DLD1 (cell line): ENCODE measurements at regions not wholly inside any gene's neighbourhood (a gene's known extent, or its start where the extent isn't known, plus 50 kb on each side); places are given as distances from the start of the nearest gene placed in this dataset.

Experiments
- in situ Hi-C: cut with HindIII; loops from 2 replicates; pipeline ENCODE4 v1.10.0; 2017; ENCODE audit warnings: low sequenced_read_pairs

DNA sequence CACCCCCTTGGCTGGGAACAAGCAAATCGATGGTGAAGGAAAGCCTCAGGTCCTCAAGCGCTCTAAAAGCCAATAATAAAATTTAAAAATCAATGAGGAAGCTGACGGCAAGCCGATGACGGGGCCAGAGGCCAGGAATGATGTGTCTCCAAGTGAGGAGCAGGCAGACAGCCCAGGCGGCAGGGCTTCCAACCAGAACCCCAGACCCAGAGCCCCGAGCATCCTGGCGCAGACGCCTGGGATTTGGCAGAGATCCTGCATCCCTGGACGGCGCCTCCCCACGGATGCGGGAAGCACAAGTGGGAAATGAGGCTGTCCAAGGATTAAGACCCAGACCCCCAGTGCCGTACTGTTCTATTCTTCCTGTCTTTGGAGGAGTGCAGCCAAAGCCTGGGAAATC lies 123.0 kb upstream of the PROK2 start:
- in situ Hi-C loops: no loop called here

DNA sequence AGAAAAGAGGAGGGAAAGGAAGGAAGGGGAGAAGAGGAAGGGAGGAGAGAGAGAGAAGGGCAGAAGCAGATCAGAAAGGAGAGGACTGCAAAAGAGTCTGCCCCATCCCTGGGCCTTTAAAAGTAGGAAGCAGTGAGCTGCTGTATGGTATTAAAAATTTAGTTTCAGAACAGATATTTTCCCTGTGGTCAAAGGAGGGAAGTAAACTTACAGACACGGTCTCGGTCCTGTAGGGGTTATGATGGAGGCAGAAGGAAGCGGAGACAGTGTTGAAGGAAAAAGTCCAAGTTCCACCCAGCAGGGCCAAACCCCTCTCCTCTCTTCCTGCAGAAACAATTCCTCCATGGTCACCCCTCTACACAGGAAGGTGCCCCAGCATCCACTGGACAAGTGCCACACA lies 122.0 kb upstream of the PROK2 start:
- in situ Hi-C loops: no loop called here

DNA sequence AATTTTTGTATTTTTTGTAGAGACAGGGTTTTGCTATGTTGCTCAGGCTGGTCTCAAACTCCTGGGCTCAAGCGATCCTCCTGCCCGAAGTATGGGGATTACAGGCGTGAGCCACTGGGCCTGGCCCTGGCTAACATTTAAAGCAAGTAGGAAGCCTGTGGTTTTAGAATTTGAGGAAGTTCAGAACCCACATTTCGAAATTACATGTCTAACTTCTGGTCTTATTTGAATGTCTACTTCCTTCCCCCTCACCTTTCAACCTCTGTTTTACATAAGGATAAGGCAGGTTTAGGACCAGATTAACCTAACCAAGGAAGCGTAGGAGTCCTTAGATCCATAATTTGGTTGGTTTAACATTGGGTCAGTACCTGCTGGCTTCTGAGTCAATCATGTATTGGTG lies 120.5 kb upstream of the PROK2 start:
- in situ Hi-C loops: no loop called here

DNA sequence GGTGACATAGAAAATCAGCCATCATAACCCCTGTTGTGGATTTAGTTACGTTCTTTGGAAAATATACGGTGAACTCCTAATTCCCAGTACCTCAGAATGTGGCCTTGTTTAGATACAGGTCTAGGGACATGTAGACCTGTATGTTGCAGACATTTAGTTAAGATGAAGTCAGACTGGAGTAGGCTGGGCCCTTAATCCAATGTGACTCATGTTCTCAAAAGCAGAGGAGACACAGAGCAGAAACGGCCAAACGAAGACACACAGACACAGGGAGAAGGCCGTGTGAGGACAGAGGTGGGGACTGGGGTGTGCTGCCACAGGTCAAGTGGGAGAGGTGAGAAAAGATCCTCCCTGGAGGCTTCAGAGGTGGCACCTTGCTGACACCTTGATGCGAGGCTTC lies 119.0 kb upstream of the PROK2 start:
- in situ Hi-C loops: no loop called here

DNA sequence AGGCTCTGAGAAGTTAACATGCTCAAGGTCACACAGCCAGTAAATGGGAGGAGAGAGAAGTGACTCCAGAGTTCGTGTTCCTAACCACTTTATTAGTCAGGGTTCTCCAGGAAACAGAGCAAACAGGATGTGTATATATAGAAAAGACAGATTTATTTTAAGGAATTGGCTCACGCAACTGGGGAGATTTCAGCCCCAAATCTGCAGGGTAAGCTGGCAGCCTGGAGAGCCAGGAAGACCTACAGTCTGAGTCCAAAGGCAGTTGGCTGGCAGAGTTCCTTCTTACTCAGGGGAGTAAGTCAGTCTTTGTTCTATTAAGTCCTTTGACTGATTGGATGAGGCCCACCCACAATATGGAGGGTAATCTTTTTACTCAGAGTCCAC lies 118.2 kb upstream of the PROK2 start:
- in situ Hi-C loops: no loop called here

DNA sequence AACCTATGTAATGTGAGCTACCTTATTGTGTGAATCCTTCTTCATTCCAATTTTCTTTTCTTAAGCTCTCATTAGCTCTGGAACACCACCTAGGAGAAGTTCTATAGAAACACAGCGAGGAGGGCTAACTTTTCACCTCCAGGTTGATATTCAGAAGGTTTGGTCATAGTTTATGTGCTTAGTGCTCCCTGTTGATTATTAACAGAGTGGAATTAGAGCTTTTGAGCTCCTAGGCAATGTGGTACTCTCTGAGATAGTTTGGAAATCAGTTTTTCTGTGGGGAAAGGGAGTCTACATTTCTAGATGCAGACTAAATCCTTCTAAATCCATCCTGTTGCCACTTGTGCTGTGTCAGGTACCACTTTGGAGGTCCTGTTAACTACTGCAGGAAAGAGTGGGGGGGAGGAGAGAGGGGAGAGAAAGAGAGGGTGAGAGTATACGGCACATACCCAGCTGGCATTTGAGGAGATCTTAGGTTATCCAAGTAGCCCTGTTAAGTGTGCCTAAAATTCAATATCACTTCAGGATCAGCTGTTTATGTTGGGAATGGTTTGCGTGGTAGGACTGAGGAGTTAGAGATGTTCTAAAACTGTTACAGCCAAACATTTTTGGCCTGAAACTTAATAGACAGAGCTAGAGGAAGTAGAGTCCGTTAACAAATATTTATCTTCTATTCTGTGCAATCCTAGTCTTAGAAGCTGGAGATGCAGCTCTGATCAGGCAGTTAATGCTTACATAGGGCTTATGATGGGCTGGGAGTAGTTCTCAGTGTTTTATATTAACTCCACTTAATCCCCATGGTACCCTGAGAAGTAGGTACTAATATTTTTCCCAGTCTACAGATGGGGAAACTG lies 117.5 kb upstream of the PROK2 start:
- in situ Hi-C loops: no loop called here

DNA sequence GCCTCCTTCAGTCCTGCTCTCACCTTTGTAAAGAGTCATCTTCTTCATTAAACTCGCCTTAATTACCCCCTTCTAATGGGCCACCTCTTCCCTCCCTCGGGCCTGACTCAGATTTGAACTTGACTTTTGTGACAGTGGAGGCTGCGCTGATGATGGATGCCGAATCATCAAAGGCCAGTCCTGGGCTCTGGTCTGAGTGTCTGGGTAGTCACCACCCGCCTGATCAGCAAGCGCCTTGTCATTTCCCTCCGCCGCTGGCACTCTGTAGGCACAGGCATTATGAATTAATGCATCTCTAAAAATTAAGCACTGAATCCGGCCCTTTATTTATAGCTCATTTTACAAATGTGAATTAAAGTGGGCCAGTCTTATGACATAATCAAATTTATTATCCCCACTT lies 116.7 kb upstream of the PROK2 start:
- in situ Hi-C loops: no loop called here

DNA sequence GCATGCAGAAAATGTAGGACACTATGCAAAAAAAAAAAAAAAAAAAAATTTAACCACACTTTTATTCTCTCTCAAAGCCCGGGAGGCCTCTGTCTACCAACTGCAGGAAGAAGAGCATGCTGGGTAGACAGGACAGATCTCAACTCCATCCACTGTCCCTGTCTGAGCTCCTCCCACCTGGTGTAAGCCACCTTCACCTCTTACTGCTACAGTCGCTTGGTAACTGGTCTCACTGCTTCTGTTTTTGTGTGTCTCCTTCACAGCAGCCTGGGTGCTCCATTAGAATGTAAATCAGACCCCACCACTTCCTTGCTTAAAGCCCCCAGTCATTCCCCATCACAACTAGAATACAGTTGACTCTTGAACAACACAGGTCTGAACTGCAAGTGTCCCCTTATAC lies 115.1 kb upstream of the PROK2 start:
- in situ Hi-C loops: no loop called here

DNA sequence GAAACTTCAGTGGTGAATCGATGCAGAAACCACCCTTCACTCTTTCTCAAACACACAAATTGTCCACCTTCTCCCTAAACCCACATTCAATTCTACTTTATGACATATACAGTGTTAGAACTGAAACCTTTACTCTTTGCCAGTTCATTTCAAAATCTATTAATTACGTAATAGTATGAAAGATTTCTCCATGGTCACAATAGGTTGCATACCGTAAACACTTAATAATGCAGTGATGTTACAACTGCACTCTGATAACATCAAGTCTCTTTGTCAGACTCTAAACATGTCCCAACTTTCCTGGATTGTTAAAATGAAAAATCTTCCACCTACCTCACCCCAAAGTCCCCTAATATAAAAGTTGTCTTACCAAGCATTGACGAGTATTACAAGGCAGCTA lies 111.8 kb upstream of the PROK2 start:
- in situ Hi-C loops: no loop called here

DNA sequence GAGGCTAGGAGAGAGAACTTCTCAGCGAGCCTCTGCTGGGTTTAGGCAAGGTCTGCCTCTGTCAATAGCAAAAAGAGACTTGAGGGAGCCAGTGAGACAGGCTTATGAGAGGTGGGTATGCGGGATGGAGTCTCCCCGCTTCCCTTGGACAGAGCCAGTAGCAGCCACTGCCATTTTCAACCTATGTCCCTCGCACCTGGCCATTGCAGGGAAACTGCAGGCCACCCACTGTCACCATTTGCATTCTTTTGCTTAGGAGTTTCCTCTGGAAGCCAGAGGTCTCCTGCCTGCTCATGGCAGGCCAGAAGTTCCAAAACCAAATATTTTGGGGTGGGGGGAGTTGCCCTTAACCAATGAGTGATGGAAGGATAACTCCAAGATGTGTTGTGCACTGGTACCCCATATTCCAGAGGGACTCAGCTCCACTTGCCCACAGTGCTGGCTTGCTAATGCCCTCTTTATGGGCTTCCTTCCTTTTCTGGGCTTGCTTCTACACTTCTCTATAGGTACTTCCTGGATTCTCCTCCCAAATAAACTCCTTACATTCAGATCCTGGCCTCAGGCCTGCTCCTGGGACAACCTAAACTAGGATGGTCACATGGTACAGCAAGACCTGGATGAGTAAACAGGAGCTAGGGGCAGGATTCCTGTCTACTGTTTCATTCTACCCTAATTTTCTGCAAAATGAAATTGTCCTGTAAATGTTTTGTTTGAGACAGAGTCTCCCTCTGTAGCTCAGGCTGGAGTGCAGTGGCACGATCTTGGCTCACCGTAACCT lies 108.9 kb upstream of the PROK2 start:
- in situ Hi-C loops: no loop called here

DNA sequence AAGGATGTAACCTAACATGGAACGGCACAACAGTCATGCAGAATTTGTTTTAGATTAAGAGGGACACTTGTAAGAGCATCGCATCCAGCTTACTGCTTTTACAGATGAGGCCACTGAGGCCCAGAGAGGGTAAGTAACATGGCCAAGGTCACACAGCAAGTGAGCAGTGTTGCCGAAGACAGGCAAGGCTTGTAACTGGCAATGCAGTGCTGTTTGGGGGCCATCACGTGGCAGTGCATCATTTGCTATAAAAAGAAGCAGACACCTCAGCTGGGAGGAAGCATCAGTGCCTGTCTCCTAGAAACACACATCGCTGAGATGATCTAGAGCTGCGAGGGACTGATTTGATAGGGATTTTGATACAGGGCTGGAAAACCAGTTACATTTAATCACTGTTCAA lies 108.2 kb upstream of the PROK2 start:
- in situ Hi-C loops: no loop called here

DNA sequence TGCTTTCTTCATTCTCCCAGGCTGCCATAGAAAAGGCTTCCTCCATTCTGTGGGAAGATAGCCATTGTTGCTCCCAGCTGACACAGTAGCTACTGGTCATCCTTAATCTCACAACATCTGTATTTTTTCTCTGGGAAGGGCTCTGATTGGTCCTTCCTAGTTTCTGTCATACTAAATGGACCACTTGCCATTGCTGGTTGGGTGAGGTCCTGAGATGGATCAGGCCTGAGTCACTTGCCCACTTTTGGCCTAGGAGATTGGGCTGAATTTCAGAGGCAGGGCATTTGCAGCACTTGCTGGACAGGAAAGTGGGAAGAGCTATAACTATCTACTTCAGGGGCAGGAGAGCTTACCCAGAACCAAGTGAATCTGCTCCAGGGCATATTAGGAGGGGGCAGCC lies 106.5 kb upstream of the PROK2 start:
- in situ Hi-C loops: no loop called here

DNA sequence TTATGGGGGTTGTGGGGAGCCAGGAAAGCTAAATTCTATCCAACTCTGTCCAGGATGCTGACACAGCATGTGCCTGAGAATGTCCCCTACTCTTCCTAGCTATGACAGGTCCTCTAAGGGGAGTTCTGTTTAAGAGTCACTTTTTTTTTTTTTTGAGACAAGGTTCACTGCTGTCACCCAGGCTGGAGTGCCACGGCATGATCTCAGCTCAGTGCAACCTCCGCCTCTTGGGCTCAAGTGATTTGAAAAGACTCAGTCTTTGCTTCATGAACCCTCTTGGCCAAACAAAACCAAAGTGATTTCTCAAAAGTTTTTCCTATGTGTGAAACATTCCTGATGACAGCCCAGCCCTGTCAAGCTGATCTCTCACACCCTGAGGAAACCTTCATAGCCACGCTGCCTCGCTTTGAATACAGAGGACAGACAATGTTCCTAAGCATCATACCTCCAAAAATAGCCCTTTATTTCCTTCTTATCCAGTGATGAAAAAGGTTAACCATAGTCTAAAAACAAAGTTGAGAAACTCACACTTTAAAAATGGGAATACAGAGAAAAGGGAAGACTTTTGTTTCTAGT lies 105.5 kb upstream of the PROK2 start:
- in situ Hi-C loops: no loop called here

DNA sequence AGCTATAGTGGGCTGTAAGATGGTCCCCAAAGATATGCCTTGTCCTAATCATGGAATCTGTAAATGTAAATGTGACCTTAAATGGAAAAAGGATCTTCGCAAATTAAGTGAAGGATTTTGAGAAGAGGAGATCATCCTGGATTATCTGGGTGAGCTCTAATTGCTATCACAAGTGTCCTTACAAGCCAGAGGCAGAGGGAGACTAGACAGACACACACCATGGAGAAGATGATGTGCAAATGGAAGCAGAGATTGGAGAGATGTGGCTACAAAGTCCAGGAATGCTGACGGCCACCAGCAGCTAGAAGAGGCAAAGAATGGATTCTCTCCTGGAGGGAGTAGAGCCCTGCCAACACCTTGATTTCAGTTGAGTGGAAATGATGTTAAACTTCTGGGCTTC lies 102.3 kb upstream of the PROK2 start:
- in situ Hi-C loops: no loop called here

DNA sequence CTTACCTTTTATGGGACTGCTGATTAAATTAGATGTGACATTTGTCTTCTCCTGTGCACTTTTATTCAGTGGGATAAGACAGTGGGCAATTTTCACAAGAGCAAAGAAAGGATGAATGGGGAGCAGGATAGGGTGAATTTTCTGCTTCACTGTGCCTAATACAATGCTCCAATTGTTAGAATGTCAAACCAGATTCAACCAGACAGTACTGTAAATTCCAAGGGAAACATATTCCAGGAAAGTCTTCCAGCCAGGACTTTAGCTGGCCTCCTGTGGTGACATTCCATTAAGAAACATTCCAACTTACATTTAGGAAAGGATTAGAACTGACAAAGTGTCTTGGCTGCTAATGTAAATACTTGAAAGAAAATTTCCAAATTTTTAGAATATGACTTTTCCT lies 100.1 kb upstream of the PROK2 start:
- in situ Hi-C loops: no loop called here

DNA sequence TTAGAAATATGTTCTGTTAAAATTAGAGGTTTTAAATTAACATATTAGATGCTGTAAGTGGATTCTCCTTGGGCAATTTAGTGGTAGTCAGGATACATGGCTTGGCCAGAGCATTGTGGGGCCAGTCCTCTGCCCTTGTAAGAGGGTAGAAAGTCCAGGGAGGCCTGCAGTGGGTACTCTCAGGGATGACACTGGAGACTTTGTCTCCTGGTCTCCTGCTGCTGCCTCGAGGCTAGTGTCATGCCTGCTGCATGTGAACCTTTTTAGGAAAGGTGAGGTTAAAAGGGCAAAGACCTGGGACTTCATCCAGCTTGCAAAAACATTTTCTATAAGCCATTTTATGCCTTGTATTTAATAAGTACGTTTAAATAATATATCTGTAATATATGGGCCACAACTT lies 96.8 kb upstream of the PROK2 start:
- in situ Hi-C loops: no loop called here

DNA sequence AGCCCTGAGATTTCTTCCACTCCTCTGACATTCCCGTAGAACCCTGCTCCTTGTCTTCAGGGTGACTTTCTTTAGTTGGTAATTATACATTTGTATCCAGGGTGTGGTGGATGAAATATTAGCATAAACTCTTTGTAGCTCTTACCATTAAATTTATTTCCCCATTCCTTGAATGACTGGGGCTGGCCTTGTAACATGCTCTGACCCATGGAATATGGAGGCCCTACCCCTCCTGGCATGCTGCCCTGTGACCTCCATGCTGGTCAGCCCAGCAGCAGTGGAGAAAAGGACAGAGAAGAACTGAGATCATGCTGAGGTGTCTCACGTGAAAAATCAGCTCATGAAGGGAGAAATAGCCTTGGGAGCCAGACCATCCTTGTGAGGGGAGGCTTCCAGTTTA lies 96.1 kb upstream of the PROK2 start:
- in situ Hi-C loops: no loop called here

DNA sequence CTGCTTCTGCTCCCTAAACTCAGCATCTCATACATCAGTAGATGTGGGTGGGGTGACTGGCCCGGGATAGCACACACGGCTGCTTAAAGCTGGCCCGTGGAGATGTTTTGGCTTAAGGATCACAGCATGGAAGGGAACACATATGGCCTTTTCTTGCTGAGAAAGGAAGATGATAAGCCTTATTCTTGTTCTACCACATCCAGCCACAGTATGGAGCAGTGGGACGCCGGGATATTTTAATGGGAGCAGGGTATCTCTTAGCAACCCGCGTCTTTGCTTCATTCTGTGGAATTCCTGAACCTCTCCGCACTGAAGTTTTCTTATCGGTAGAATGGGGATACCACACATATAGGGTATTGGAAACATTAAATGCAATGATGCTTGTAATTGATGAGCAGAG lies 94.1 kb upstream of the PROK2 start:
- in situ Hi-C loops: no loop called here

DNA sequence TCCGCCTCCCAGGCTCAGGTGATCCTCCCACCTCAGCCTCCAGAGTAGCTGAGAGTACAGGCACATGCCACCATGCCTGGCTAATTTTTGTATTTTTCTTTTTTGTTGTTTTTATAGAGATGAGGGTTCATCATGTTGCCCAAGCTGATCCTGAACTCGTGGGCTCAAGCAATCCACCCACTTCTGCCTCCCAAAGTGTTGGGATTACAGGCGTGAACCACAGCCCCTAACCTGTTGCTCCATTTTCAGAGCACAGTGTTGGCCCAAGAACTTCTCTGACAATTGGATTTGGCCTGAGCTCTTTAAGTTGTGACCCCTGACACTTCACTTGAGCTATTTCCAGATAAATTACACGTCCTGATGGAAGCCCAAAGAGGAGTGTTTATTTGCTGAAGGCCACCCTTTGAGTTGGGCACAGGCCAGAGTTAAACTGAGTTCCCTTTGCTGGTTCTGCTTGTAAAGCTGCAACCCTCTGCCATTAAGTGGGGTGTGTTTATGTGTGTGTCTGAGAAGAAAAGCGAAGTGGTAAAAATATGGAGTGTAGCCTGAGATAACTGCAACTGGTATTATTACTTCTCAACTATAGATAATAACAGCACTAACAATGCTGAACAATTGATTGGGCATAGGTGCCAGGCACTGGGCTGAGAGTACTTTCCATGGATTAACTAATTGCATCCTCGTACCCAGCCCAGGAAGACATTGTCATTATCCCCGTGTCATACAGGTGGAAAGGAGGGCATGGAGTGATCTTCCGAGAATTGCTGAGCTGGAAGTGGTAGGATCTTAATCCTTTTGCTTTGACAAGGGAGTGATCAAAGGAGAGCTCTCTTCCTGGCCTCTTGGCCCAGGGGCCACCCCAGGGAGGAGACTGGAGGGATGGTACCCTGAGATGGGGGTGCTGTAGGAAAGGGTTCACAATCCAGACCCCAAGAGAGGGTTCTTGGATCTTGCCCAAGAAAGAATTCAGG lies 91.5 kb upstream of the PROK2 start:
- in situ Hi-C loops: no loop called here

DNA sequence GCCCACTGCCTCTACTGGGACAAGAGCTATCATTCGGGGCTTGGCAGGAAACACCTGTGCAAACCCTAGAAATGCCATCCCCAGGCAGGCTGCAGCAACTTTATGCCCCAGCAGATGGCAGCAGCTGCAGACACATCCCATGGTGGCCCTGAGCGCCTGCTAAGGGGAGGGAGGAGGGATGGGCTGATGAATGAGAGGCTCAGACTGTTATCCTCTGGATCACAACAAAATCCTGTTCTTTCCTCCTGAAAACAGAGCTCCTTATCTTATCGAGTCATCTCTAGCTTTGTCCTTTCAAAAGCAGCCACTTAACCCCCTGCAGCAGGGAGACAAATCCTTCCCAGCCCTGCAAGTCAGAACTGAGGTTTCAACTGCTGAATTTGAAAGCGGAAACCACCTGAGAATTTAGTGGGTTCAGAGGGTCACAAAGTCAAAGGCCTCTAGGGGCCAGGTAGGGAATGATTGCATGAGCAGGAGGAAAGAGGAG lies 90.6 kb upstream of the PROK2 start:
- in situ Hi-C loops: no loop called here

DNA sequence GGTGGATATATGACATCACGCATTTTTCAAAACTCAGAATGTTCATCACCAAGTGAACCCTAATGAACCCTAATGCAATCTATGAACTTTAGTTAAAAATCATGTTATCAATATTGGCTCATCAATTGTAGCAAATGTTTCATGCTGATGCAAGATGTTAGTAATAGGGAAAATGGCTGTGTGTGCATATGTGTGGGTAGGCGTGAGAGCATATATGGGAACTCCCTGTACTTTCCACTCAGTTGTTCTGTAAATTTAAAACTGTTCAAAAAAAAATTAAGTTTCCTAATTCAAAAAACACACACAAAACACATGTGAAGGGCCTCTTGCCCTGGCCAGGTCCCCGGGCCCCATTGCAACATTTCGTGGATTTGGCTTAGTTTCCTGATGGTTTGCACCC lies 89.7 kb upstream of the PROK2 start:
- in situ Hi-C loops: no loop called here
